Pancreas (tissue), 10 donors: ENCODE measurements at regions not wholly inside any gene's neighbourhood (a gene's known extent, or its start where the extent isn't known, plus 50 kb on each side); places are given as distances from the start of the nearest gene placed in this dataset.

Source experiments
- ATAC-seq, 4 donors: fragments of 200-7000 bp; cut with Tn5 transposase; one replicate each; pipeline versions ENCODE4 v1.8.0 to v1.9.1; 2020; ENCODE audit warnings: mild to moderate bottlenecking in 4 of 4, moderate library complexity in 4 of 4
- DNase-seq, 6 donors: peaks; one replicate each; pipeline ENCODE4 v3.0.0-alpha.2; 2020
- FAIRE-seq: peaks from 2 replicates; lab custom pipeline; 2012; peaks lifted over from hg19 to GRCh38; lab: Jason Lieb, UNC
- H3K27ac ChIP-seq, 4 donors: fragments of 200-600 bp; sonication (generic); 1 replicate in 3 of 4; 2 replicates in 1 of 4; pipeline versions ENCODE4 v1.5.0 to v1.8.0; 2020
- H3K27me3 ChIP-seq, 4 donors: fragments of 200-600 bp; one replicate each; pipeline ENCODE4 v1.8.0; 2021
- H3K36me3 ChIP-seq, 3 donors: fragments of 200-600 bp; sonication (generic) in 1 of 3; one replicate each; pipeline versions ENCODE4 v1.5.0 to v1.8.0; 2020 to 2021
- H3K4me1 ChIP-seq, 3 donors: fragments of 200-600 bp; one replicate each; pipeline ENCODE4 v1.8.0; 2021
- H3K4me3 ChIP-seq, 4 donors: fragments of 200-600 bp; sonication (generic) in 2 of 4; one replicate each; pipeline versions ENCODE4 v1.5.0 to v1.8.0; 2020 to 2021
- H3K9me3 ChIP-seq, 4 donors: fragments of 200-600 bp; one replicate each; pipeline ENCODE4 v1.8.0; 2021
- CTCF ChIP-seq, 4 donors: fragments of 200-600 bp; sonication (generic) in 3 of 4; IDR thresholded peaks; one replicate each; pipeline versions ENCODE4 v1.5.0 to v1.8.0; 2021; ENCODE audit warnings: antibody characterized with exemption in 4 of 4
- WGBS, 2 donors: extraction: QIAGEN DNeasy Blood & Tissue Kit; methylation state at CpG; one replicate each; pipeline ENCODE4 v1.1.7; 2013; 5-methylcytosine and 5-hydroxymethylcytosine counted together
- intact Hi-C, 3 donors: fragments of 100-400 bp; cut with DNase I; formaldehyde crosslinking; loops; one replicate each; pipeline versions ENCODE4 v1.11.1 to v1.14.2; 2022
- donor health status: healthy with polysubstance abuse.
- donor health status: DM: no; HTN: no; CAD: no; lungs with moderate emphysema.
- donor health status: DM: no; HTN: no; CAD: no.
- donor health status: control.
- donor health status: control.
- donor health status: Bipolar disorder and iron deficiency.
- donor health status: DM: yes; HTN: yes; CAD: no.
- donor health status: DM: no; HTN: no; CAD: no.
- donor health status: DM: no; HTN: no; CAD: no.
- donor health status: DM: yes; HTN: yes; CAD: no.

- 43 to 54% methylated on average over 6 of the region's 6 CpGs for WGBS, 2 donors
- FAIRE-seq: no peak
- TF ChIP-seq CTCF (IDR thresholded peaks at IDR 0.05): no peak
Measured at GRCh38 chr5:159657771-159658170, 258.5 kb upstream of the ADRA1B start.

GRCh38 chr5:159658266-159658925 lies 257.9 kb upstream of the ADRA1B start:
- H3K36me3 ChIP-seq: no peaks in the 10 kb centered on the region
- no peak for DNase-seq
- 72 to 81% methylated on average over 10 of the region's 10 CpGs for WGBS, 2 donors
- H3K27me3 ChIP-seq: no peaks in the 10 kb centered on the region
- TF ChIP-seq CTCF (IDR thresholded peaks at IDR 0.05): no peak
- H3K9me3 ChIP-seq: no peaks in the 10 kb centered on the region
- no peak overlapping the region for H3K27ac ChIP-seq
- intact Hi-C loops: no loop called here
- H3K4me3 ChIP-seq: no peak overlapping the region
- H3K4me1 ChIP-seq: no peaks in the 10 kb centered on the region
- FAIRE-seq: no peak
- no peak for ATAC-seq

More at GRCh38 chr5:159657771-159658170, 258.5 kb upstream of the ADRA1B start:
- H3K4me1 ChIP-seq: no peaks in the 10 kb centered on the region
- intact Hi-C loops: no loop called here
- H3K9me3 ChIP-seq: no peaks in the 10 kb centered on the region
- no peak for ATAC-seq
- no peak overlapping the region for H3K4me3 ChIP-seq
- no peak for DNase-seq
- H3K27me3 ChIP-seq: no peaks in the 10 kb centered on the region
- H3K27ac ChIP-seq: no peak overlapping the region
- no peaks in the 10 kb centered on the region for H3K36me3 ChIP-seq

DNA sequence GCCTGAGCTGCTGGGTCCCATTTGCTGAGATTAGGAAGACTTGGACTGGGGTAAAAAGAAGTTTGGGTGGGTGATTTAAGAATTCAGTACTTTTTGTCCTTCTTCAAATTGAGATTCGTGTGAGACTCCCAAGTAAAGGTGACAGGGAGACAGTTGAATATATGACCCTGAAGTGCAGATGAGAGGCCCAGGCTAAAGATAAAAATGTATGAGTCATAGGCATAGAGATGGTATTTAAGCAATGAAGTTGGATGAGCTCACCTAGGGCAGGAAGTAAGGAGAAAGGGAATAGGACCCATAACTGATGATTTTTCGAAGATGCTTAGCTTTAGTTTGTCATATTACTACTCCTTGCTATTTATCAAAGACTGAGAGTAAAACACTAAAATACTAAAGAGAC lies 255.9 kb upstream of the ADRA1B start:
- H3K36me3 ChIP-seq: no peaks in the 10 kb centered on the region
- no peak for DNase-seq
- intact Hi-C loops: no loop called here
- no peak overlapping the region for H3K4me3 ChIP-seq
- H3K9me3 ChIP-seq: no peaks in the 10 kb centered on the region
- no peak overlapping the region for H3K27ac ChIP-seq
- H3K27me3 ChIP-seq: no peaks in the 10 kb centered on the region
- FAIRE-seq: no peak
- 47 to 48% methylated on average over 2 of the region's 2 CpGs for WGBS, 2 donors
- no peaks in the 10 kb centered on the region for H3K4me1 ChIP-seq
- no peak for TF ChIP-seq CTCF (IDR thresholded peaks at IDR 0.05)
- no peak for ATAC-seq

GRCh38 chr5:159663986-159664385 lies 252.3 kb upstream of the ADRA1B start:
- Histone ChIP-seq H3K27me3 (no peaks in the 10 kb centered on the region), H3K36me3 (no peaks in the 10 kb centered on the region), H3K4me3 (no peak overlapping the region), H3K4me1 (no peaks in the 10 kb centered on the region), H3K9me3 (no peaks in the 10 kb centered on the region), H3K27ac (no peak overlapping the region)
- no peak for FAIRE-seq
- DNase-seq: no peak
- no peak for ATAC-seq
- TF ChIP-seq CTCF (IDR thresholded peaks at IDR 0.05): no peak
- intact Hi-C loops: no loop called here
- WGBS, 2 donors: 75 to 93% methylated on average over 1 of the region's 1 CpG

- TF ChIP-seq CTCF (IDR thresholded peaks at IDR 0.05): no peak
- intact Hi-C loops: no loop called here
- DNase-seq (no peak), ATAC-seq (no peak), FAIRE-seq (no peak)
- Histone ChIP-seq H3K27ac (no peak overlapping the region), H3K4me1 (no peaks in the 10 kb centered on the region), H3K9me3 (no peaks in the 10 kb centered on the region), H3K27me3 (no peaks in the 10 kb centered on the region), H3K36me3 (no peaks in the 10 kb centered on the region), H3K4me3 (no peak overlapping the region)
- 34 to 39% methylated on average over 2 of the region's 2 CpGs for WGBS, 2 donors
Measured at GRCh38 chr5:159667286-159667685, 249.0 kb upstream of the ADRA1B start.
